ENCODE measurements at regions not wholly inside any gene's neighbourhood (a gene's known extent, or its start where the extent isn't known, plus 50 kb on each side); places are given as distances from the start of the nearest gene placed in this dataset.
A peak's percentile ranks its signal among the peaks of the same experiment; 100 is the strongest.
"Not testable (repeated sequence)": the region's sequence is repeated elsewhere in the genome, so short reads cannot be mapped to it uniquely, and the experiment has no call there.

DNA sequence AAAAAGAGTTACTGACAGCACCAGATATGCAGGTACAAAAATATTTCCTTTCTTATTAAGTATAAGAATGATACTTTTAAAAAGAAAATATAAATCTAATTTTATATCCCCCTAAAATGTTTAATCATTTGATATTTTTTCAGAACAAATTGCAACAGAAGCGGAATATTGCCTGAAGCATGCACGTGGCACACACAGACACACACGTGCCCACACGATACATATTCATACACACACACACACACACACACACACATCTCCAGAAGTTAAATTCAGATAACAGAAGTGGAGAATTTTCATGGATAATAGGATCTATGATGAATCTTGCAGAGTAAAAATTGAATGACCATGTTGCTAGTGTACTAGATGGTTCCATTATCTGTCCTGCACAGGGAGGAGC, 445.2 kb downstream of the GPAT3 start:
- no peak for DNase-seq

DNA sequence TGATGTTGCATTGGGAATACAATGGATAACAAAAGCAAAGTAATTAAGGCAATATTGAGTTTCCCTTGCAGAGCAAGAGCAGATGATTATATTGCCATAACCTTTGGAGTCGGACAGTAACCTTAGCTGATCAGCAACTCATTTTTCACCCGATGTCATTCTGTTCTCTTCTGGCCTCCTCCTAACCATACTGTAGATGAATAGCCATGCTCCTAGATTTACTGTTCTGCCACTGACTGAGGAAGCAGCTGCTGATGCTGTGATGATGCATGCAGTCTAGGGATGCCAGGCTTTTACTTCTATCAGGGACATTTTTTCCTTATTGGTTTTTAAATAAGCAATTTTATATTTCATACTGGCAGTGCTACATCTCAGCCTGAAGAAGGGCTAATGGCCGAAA, 443.9 kb downstream of the GPAT3 start:
- no peak for DNase-seq

DNA sequence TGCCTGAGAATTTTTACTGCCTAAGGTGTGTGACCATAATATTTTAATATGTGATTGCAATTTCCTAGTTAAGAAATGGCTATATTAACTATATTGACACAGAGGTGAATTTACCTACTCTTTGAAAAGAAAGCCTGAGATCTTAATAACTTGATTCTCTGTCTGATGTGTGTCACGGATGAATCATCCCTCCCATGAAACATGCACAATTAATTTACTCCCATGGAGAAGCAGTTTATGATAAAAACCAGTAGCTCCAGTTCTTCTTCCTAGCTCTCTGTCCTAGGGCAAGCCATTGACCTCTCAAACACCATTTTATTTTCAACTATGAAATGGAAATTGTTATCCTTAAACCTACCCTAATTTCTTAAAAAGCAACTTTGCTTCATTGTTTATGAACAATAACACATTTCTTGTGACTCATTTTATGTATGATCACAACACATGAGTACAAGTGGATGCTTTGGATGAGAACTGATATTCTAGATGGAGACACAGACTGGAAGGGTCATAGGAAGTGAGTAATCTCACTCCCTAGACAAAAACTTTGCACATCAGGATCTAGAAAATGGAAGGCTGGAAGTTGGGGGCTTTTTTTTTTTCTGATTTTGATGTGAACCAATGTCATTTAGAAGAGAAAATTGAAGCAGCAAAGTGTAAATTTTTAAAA, 438.3 kb downstream of the GPAT3 start:
- no peak for DNase-seq

DNA sequence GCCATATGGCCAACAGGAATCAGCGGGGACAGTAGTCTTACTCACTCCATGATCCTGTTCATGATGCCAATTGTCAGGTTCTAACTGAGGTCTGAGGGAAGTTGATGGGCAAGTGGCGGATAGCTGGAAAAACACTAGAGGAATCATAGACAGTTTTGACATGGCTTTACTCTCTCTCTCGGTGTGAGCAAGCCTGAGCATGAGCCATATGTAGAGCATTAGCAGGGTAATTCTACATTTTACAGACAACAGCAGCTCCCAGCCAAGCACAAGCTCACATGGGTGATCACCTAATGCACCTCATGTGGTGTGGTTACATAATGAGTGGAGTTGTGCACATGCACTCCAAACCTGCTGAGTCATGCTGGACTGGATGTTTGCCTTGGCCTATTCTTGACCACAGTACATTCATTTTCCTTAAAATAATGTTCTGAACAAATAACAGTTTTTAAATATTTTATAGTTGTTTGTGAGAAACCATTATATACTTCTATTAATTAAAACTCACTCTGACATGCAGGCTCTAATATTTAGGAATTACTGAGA, 429.2 kb downstream of the GPAT3 start:
- no peak for DNase-seq

DNA sequence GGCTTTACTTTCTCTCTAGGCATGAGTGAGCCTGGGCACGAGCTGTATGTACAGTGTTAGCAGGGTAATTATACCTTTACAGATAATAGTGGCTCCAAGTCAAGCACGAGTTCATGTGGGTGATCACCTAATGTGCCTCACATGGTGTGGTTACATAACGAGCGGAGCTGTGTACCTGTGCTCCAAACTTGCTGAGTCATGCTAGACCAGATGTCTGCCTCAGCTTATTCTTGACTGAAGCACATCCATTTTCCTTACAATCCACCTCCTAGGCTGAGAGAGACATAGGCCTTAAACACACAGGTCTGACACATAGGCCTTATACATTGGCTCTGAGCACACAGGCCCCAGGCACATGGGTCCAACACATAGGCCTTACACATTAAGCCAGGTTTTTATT, 426.6 kb downstream of the GPAT3 start:
- no peak for DNase-seq

DNA sequence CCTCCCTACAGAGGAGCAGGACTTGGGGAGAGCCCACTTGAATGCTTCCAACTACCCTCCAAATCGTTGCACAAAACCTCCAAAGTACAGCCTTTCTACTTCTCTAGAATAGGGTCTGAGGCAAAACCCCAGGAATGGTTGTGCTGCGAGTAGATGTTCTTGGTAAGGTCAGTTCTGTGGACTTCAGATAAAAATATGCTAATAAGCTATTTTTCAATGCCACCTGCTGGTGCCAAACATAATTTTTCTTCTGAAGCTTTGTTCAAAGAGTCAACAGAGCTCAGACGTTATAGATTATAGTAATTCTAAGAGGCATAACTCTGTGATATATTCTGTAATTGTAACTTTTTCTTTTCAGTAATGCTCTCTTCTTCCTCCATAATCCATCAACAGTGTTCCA, 425.7 kb downstream of the GPAT3 start:
- DNase-seq = peak; percentile 0

DNA sequence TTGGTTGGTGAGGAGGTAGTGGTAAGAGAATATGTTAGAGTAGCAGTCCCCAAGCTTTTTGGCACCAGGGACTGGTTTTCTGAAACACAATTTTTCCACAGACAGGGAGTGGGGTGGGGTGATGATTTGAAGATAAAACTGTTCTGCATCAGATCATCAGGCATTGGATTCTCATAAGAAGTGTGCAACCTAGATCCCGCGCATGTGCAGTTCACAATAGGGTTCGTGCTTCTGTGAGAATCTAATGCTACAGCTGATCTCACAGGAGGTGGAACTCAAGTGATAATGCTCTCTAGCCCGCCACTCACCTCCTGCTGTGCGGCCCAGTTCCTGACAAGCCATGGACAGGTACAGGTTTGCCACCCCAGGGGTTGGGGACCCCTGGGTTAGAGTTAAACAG, 423.3 kb downstream of the GPAT3 start:
- no peak for DNase-seq

DNA sequence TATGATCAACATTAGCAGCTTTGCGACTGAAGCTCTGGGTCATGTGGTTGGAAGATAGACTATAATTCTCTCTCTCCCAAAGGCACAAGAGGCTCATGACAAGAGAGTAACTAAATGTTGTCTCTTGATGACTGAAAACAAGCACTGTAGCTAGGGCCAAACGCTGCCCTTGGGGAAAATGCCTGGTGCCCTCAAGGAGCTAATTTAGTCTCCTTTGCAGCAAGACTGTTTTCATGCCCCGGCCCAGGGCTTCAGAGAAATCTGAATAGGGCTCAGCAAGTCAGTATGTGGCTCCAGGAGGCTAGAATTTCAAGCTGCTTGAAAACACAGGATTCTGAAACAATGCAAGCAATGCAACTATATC, 411.9 kb downstream of the GPAT3 start:
- DNase-seq = no peak

DNA sequence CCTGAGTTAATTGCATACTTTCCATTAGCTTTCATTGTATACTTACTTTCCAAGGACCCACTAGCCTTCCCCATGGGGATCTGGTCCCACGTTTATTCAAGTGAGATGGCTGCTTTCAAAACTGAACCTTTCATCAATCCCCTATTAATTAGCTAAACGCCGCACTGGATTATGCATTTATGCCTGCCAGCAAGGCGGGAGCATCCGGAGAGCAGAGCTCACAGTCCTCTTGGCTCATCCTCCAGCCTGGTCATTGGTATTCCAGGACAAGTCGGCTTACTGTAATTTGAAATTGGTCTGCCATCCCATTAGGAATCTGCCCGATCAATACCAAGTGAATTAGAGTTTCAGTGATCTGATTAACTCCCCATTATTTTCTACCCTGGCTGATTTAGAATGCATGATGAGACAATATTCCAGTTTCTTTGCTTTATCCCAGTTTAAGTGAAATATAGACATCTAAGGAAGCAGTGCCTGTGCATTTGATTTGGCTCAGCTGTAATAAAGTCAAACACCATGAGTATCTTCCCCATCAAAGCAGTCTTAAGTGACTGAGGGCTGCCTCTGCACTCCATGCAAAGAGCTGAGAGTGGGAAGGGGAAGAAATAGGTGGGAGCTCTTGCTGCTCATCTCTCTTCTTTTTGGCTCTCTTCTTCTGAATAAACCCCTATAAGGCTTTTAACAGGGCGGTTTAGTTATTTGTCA, 411.4 kb downstream of the GPAT3 start:
- DNase-seq = no peak

DNA sequence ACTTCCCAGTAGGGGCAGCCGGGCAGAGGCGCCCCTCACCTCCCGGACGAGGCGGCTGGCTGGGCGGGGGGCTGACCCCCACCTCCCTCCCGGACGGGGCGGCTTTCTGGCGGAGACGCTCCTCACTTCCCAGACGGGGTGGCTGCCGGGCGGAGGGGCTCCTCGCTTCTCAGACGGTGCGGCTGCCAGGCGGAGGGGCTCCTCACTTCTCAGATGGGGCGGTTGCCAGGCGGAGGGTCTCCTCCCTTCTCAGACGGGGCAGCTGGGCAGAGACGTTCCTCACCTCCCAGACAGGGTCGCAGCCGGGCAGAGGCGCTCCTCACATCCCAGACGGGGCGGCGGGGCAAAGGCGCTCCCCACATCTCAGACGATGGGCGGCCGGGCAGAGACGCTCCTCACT, 407.8 kb downstream of the GPAT3 start:
- not testable (repeated sequence) for DNase-seq

DNA sequence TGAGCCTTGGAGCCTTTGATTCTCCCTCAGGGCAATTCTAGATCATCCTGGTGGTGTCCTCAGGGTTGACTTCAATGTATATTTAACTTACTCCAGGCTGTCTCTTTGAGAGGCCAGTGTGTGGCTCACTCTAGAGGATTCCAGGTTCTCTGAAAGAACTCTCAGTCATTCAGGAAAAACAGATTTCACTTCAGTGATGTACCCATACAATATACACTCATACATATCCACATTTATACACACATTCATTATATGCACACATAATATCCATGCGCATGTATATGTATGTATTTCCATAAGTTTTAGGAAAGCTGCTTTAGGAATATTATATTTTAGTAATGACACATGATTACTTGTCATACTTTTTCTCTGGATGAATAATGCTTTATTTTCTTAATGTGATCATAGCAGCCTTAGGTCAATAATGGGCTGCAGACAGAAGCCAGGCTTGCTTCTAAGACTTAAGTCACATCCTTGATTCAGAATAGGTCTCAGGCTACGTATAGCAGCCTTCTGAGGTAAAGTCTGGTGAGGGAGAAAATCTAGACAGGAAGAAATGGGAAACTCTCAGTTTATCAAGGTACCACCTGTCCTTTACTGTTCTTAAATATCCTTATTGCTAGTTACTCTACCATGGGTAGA, 397.0 kb downstream of the GPAT3 start:
- DNase-seq = no peak

DNA sequence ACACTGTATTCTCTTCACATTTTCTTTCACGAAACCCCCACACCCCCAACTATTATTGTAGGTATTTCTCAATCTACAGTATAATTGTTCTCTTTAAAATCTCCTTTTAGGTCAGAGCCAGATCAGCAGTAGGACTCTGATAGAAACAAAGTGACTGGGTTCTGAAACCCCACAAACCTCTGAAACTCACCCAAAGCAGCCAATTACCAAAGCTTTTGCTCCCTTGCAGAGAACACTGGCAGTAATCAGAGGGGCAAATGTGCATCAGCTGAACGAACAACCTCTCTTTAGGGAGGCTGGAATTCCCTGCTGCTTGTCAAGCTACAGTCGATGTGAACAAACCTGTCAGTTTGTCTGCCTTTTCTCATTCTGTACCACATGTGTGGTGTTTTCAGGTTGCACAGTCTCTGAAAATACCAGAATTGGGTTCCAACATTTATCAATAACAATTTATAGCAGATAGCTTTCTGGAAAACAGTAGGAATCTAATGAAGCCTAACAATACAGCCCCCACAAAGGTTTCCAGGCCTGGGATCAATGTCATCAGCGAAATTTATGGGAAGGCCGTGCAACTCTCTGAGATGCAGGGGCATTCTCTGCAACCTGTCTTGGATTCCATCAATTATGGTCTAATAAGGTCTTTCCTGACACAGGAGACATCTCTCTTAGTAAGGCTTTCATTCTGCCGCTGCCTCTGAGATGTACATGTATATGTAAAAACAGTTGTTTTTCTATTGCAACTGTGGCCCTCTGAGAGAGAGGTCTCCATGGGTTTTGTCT, 395.9 kb downstream of the GPAT3 start:
- DNase-seq = no peak

DNA sequence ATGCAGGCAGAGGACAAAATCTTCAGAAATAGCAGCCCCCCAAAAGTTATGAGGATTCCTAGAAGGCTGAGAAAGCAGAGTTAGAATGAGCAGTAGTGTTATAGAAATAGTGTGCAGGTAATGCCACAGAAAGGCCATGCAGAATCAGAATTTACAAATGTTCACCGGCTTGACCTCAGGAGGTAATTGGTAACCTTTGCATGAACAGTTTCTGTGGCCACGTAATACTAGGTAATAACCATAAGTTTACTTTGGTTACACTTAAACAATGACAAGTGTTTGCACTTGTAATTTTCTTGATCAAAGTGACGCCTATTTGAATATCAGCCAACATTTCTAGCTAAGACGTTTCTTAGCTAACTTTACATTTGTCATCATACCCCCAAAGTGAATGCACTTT, 393.6 kb downstream of the GPAT3 start:
- DNase-seq = no peak

DNA sequence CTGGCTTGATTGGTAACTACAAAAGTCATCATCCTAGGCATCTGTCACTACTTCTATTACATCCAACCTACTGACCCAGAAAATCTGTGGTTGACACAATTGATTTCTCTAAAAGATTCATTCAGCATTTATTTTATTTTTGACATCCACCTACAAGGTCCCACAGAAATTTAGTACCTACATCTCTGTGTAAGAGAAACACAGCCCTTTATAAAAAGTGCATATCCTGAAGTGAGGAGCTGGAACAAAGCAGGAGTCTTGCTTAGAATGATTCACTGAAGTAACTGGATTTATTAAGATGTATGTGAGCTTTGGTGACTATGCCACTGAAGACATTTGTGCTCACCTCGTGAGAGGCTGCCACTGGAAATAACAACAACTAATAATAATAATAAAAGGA, 391.0 kb downstream of the GPAT3 start:
- DNase-seq = no peak

DNA sequence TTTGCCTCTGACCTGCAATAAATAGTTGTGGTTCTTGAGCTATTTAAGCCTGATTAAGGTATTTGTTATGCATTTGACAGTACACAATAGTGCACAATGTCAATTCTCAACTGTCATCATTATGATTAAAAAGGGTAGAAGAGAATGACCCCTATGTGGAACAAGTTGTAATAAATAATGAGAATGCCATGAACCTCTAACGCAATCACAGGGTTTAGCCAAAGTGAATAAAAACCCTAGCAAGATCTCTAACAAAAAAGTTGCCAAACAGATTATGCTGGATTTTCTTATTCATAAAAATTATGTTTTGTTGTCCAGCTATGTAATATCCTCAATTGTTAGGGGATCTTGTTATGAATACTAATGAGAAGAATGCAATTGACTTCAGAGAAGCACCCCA, 387.4 kb downstream of the GPAT3 start:
- DNase-seq = no peak

DNA sequence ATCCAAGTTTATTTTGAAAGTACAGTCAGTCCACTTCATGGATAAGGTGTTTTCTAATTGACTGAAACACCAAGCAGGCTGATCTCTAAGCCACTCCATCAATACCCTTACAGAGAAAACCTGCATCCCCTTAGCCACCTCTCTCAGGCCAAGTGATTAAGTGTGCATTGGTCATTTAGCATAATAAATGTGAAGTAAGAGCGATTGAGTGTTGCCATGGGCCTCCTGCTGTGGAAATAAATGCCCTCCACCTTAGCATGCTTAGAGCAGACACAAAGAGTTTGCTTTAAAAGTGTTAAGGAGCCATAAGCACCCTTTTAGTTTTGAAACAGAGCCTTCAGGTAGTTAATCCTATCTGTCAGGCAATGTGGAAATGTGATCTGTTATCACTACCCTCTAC, 386.5 kb downstream of the GPAT3 start:
- DNase-seq = no peak

DNA sequence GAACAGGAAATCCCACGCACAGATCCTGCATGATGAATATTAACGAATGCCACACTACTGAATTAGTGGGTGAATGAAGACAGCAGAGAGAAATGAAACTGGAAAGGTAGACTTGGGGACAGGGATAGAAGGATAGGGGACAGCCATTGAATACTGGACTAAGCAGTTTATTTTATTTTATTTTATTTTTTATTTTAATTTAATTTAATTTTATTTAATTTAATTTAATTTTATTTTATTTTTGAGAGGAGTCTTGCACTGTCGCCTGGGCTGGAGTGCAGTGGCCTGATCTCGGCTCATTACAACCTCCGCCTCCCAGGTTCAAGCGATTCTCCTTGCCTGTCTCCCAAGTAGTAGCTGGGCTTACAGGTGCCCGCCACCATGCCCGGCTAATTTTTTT, 385.2 kb downstream of the GPAT3 start:
- DNase-seq = no peak

DNA sequence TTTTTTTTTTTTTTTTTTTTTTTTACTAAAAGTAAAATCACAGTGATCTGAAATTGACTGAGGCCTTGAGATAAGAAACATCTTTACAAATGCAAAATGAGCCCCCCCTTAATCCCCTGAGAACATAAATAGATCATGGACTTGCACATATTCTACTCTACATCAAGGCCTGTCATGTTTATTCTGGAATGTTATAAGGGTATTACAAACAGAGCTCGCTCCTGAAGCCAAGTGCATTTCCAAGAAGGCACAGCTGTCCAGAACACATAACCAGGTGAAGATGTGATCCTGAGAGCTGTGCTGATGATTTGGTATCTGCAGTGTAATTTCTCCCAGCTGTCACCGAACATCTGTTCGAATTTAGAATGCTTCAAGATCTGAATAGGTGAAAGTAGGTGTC, 384.5 kb downstream of the GPAT3 start:
- DNase-seq = no peak

DNA sequence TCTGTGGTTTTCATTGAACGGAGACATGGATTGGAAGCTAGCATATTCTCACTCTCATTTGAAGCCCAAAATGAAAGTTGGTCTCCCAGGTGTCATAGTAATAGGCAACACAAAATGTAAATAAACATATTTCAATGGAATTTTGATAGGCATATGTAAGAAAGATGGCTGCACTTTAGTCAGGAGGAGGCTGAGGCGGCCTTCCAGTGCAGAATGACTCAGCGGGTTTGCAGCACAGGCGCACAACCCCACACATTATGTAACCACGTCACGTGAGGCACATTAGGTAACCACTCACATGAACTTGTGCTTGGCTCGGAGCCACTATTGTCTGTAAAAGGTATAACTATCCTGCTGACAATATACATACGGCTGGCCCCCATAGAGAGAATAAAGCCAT, 381.7 kb downstream of the GPAT3 start:
- DNase-seq = no peak

DNA sequence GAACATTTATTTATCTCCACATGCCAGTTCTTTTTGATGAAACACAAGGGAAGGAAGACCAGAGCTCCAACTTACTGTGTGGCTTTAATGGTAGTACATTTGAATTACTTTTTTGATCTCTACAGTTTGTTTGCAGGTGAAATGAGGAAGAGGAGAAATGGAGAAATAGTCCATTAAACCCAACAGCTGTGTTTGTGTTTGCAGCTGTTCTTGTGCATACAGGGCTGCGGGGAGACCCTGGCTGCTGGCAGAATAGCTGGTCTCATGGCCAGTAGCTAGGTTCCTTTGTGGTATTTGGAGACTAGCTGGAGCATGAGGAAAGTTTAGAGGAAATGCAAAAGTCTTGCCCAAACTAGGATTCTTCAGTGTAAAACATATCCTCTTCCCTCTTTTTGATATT, 374.8 kb downstream of the GPAT3 start:
- peak; percentile 47 for DNase-seq

DNA sequence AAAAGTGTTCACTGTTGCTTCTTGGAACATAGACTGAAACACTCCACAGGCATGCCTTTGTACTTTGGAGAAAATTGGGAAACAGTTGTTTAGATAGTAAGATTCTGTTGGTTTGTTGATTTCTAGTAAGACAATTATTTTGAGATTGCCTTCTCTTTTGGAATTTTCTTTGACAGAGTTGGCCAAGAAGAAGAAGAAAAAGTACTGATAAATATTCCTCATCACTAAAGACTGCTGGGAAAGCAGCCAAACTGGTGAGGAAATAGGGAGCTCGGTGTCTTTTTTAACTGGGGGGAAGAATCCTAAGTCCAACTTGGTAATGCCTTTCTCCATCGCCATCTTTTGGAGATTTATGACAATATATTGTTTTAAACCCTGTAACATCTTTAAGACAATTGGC, 370.7 kb downstream of the GPAT3 start:
- no peak for DNase-seq

DNA sequence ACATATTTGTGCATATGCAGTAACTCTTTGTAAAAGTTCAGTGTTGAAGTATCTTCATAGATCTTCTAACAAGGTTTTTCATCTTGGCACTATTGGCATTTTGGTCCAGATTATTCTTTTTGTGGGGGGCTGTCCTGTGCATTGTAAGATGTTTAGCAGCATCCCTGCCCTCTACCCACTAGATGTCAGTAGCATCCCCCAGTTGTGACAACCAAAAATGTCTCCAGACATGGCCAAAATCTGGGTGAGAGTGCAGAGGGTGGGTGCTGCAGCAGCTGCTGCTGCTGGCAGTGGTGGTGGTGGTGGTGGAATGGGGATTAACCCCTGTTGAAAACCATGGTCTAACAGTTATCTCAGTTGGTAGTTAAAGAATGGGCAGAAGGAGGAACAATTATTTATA, 370.0 kb downstream of the GPAT3 start:
- DNase-seq = peak; percentile 13

DNA sequence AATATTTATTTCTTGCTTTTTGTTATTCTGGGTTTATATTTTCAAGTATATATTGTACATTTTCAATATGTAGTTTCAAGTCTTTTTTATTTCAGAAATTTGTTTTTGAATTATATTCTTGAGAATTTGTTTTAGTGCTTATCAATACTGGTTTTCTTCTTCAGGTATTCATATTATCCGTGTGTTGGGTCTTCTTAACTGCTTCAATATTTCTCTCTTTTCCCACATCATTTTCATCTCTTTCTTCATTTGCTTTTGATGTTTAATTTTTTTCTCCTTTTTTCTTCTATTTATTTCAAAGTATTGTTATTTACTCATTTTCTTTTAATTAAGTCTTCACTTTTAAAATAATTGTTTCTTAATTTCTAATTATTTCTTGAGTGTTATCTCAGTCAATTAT, 367.8 kb downstream of the GPAT3 start:
- DNase-seq = not testable (repeated sequence)

DNA sequence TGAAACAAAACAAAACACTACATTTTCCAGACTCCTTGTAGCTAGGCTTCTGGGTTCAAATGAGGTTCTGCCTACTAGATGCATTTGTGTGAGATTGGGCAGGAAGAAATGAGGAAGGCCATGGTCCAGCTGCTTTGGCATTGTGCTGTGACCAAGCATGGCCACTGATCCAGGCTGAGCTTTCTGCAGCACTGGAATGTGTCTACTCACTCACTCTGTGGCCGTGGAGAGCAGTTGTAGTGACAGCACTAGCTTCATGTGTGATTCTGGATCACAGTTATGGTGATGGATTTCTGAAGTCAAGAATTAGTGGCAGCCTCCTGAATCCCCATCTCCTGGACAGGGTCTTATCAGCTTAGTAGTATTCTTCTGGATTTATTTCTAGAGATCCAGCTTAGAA, 358.9 kb downstream of the GPAT3 start:
- DNase-seq = no peak

Measured in MV-4-11 (cell line).